GM19324 (cell line): ENCODE measurements at regions not wholly inside any gene's neighbourhood (a gene's known extent, or its start where the extent isn't known, plus 50 kb on each side); places are given as distances from the start of the nearest gene placed in this dataset.

Source experiments
- ATAC-seq: cut with Tn5 transposase; IDR thresholded peaks from one replicate; pipeline ENCODE4 v1.9.1; 2021; ENCODE audit warnings: mild to moderate bottlenecking, moderate library complexity; ENCODE audit not compliant: unreplicated experiment, low FRiP score

DNA sequence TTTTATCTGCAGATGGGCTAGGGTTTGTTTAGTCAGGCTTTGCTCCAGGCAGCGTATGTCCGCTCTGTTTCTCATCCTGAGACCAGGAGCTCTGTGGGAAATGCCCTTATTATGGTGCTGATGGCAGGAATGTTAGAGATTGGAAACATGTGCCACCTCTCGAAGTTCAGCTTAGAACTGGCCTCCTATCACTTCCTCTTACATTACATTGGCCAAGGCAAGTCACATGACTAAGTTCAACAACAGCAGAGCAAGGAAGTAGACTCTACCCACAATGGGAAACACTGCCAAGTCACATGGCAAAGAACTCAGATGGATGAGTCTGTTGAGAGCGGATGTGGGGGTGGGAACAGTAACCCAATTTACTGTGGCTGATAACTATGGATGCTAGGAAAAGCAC, 161.9 kb upstream of the WSCD2 start:
- ATAC-seq = no peak

DNA sequence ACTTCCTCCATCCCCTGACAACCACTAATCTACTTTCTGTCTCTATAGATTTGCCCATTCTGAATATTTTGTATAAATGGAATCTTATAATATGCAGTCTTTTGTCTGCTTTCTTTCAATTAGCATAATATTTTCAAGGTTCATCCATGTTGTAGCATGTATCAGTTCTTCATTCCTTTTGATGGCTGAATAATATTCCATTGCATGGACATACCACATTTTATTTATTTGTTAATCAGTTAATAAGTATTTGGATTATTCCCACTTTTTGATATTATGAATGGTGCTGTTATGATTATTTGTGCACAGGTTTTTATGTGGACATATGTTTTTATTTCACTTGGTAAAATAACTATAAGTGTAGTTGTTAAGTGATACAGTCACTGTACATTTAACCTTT, 155.1 kb upstream of the WSCD2 start:
- ATAC-seq = no peak

DNA sequence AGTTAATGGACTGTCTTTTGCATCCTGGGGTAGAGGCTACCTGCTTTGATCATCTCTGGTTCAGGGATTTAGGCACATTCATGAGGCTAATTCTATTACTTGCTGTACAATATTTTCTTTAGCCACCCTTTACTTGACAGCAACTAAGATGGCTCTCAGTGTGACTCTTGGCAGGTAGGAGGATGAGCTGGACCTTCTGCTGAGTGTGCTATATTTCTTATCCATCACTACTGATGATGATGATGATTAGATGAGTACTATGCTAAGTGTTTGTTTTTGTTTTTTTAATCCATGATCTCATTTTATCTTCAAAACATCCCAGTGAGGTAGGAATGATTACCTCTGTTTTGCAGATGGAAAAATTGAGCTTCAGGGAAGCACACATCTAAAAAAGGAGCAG, 152.8 kb upstream of the WSCD2 start:
- ATAC-seq = no peak

- ATAC-seq = no peak
Measured at GRCh38 chr12:107978201-107978600, 150.9 kb upstream of the WSCD2 start.

GRCh38 chr12:107978641-107979040, 150.4 kb upstream of the WSCD2 start:
- no peak for ATAC-seq

DNA sequence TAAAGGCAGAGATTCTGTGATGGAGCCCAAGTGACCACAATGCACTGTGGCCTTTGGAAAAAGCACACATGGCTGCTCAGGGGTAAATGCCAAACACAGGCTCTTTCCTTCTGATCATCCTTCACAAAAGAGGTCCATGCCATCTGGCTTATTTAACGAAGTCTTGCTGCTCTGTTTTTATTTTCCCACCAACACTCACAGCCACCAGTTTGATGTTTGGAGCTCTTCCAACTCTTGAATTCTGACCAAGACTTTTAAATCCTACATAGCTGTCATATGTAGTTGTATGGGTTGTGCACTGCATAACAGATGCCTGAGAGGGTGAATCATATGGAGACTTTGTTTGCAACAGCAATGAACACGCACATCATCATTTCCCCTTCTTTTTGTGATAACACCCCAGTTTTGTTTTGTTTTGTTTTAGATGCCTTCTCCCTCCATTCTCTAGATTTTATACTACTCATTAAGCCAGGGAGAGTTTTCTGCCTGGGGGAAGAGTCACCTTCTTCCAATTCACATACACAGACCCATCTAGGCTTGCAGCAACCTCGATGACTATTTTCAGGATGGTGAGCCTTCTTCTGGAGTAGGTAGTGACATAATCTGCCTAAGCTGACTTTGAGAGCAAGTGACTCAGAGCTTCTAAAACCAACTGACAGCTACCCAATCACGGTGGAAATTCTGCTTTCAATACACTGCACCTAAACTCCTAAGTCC, 145.2 kb upstream of the WSCD2 start:
- ATAC-seq = no peak

DNA sequence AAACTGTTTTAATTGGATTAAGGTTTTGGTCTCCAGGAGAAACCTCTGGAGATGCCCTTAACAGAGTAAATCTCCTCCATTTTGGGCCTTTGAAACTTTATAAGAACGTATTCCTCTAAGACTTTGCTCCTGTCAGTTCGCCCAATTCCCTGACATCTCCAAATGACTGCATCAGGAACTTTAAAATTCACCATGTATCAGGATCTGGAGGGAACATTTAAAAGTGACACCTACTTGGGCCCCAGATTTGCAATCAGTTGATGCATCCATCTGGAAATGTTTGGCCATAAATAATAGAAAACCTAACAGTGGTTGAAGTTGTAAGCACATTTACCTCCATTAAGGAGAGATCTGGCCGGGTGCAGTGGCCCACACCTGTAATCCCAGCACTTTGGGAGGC, 144.1 kb upstream of the WSCD2 start:
- ATAC-seq = no peak

DNA sequence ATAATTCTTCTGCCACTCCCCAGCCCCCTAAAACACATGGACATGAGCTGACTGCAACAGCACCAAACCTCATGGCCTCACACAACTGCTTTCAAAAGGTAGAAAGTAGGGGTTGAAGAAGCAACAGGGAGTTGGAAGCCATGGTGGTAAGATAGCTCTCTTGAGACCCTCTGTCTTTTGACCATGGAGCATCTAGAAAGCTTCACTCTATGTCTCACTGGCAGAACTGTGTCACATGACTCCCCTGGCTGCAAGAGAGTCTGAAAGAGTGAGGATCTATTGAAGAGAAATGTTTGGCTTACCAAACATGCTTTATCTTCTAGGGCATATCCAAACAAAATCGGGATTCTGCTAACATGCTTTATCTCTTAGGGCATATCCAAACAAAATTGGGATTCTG, 142.9 kb upstream of the WSCD2 start:
- no peak for ATAC-seq

DNA sequence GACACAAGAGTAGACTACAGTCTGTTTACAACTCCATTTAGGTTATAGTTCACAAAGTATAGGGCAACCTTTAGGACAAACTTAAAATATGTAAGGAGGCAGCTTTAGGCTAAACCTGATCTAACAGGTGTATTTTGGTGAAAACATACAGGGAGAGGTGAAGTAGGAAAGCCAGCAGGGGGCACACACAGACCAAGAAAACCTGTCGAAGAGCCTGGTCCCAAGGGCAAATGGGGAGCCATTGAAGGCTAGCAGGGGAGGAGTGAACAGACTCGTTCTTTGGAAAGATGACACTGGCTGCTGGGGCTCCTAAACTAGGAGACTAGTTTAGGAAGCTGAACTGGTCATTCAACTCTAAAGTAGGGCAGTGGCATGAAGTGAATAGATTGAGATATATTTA, 138.8 kb upstream of the WSCD2 start:
- no peak for ATAC-seq

DNA sequence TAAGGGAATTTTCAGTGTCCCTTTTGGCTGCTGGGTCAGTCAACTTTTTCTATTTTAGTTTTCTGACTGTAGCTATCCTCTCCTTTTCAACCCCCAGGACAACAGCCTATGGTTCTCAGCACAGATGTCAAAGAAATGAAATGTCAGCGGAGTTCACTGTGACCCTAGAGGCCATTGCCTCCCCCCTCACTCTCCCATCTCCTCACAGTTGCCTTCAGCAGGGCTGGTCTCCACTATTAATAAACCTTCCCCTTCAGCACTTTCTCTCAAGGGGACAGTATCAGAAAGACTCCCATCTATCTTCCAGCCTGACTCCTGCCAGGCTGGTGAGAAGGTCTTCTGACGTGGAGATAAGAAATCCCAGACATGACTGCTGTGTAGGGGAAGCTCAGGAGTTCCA, 137.1 kb upstream of the WSCD2 start:
- no peak for ATAC-seq

DNA sequence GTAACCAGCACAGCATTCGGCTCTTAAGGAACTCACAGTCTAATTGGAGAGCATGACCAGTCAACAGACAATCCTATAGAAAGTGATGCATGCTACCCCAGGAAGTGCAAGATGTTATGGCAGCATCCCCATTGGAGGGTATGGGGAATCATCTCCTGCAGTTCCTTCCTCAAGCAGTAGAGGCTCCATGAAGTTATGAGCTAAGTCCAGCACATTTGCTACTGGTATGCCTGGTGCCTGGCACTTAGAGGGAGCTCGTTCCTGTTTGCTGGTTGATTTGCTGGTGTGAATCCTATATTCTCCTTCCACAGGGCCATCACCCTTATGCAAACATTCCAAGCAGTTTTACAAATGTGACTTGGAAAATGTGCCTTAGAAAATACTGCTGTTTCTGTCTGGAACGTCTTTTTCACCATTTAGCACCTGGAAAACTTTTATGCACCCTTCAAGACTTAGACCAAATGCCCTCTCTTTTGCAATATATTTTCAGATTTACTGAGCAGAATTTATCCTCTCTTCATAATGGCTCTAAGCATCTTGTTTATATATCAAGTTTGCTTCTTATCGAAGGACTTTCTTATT, 136.1 kb upstream of the WSCD2 start:
- ATAC-seq = no peak

DNA sequence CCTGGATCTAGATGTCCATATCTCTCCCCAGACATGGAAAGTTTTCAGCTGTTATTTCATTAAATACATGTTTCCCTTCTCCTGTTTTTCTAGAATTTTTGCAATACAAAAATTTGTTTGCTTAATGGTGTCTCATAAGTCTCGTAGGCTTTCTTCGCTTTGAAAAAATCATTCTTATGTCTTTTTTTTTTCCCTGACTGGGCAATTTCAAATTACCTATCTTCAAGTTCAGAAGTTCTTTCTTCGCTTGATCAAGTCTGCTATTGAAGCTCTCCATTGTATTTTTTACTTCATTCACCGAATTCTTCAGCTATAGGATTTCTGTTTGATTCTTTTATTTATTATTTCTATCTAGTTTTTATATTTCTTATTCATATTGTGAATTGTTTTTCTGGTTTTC, 130.2 kb upstream of the WSCD2 start:
- no peak for ATAC-seq

DNA sequence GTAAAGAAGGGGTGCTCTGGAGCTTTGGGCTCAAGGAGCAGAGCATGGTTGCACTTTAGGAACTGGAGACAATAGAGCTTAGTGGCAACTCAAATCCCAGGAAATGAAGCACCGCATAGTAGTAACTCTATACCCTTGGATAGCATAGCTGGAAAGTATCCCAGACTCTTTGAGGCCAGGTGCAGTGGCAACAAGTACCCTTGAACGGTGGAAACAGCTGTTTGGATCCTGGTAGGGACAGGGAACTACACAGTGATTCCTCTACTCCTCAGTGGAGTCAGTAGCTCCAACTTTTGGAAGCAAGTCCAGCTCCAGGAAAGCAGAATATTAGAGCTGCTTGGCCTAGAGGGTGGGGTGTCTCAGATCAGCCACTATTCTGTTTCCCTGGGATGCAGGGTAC, 129.0 kb upstream of the WSCD2 start:
- ATAC-seq = no peak

DNA sequence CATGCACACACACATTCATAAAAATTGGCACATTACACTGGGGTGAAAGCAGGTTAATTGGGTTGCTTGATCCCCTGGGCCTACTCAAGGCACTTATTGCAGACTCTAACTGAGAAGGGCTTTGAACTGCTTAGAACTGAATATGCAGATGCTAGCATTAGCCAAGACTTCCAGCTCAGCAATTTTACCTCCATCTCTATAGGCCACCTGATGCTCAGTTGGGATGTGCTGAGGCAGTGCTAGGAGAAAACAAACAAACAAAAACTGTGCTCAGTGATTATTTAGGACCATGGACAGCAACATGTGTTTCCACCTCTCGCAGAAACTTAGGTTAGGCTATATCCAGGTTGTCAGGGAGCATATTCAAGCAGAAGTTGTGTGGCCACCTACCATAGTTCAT, 124.8 kb upstream of the WSCD2 start:
- no peak for ATAC-seq

- ATAC-seq = no peak
Measured at GRCh38 chr12:108008163-108008905, 120.8 kb upstream of the WSCD2 start.

GRCh38 chr12:108009442-108010070, 119.5 kb upstream of the WSCD2 start:
- no peak for ATAC-seq

DNA sequence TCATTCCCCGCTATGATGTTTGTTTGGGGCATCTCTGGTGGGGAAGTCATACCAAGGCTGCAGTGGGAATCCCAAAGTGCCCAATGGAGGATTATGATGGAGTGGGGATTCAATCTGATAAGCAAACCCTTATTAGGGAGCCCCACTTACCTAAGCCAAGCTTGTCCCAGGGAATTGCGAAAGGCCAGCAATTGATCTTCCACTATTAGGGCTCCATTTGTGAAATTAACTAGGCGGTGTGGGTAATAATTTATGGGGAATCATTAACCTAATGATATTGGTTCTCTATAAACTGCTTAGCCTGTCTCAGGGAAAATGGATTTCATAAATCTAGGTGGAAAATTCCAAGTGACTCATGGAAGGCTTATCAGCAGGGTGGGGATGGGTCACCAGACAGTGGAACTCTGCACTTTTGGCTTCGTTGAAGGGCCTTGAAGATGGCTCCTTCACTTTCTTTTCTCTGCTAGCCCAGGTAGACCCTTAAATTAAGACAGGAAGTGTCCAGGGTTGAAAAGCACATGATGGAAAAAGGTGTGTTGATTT, 113.0 kb upstream of the WSCD2 start:
- ATAC-seq = no peak

DNA sequence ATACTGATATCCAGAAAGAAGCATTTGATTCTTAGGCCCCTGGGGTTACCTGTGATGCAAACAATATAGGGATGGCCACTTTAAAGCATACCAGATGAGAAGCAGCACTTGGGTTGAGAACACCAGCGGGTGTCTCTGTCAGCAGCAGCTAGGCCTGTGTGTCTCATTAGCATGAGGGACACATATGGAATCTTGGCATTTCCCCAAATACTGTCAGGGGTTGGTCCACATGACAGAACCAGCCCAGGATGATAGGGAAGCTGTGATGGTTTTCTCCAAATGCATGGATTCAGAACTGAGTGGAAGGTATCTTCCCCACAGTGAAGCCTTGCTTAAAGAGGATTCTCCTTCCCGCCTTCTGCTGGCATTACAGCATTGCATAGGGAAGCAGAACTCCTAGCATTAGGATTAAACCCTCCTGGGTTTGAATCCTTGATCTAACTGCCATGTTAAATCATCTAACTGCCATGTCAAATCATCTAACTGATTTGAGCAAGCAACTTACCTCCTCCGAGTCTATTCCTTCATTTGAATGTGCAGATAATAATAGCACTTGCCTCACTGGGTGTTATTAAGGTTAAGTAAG, 111.5 kb upstream of the WSCD2 start:
- no peak for ATAC-seq

- no peak for ATAC-seq
Measured at GRCh38 chr12:108019862-108020261, 109.2 kb upstream of the WSCD2 start.

DNA sequence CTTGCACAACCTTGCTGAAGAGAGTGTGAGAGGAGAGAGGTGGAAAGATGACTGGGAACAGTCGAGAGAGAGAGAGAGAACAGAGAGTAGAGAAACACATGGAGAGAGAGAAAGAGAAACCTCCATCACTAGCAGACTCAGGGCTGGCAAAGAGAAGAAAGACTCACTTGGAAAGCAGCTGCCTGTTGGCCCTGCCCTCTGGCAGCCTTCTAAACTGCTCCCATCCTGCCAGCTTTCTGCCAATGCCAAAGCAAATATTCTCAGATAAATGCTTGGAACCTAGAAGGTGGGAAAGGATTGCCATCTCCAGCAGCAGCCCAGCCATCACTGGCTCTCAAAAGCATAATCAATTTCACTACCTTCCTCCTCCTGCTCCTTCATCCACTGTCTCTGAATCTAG, 107.9 kb upstream of the WSCD2 start:
- ATAC-seq = no peak
